ENCODE measurements at regions not wholly inside any gene's neighbourhood (a gene's known extent, or its start where the extent isn't known, plus 50 kb on each side); places are given as distances from the start of the nearest gene placed in this dataset.
"Not testable (repeated sequence)": the region's sequence is repeated elsewhere in the genome, so short reads cannot be mapped to it uniquely, and the experiment has no call there.

- no peak for DNase-seq
Observed at GRCh38 chr10:23493711-23494110, 54.8 kb downstream of the OTUD1 start.

- no peak for DNase-seq
Observed at GRCh38 chr10:23496727-23497126, 57.9 kb downstream of the OTUD1 start.

- no peak for DNase-seq
Observed at GRCh38 chr10:23499372-23500132, 60.7 kb downstream of the OTUD1 start.

- DNase-seq = no peak
Observed at GRCh38 chr10:23505797-23506465, 67.1 kb downstream of the OTUD1 start.

GRCh38 chr10:23512355-23513058, 73.6 kb downstream of the OTUD1 start:
- no peak for DNase-seq

GRCh38 chr10:23513621-23514020, 74.7 kb downstream of the OTUD1 start:
- DNase-seq = not testable (repeated sequence)

- DNase-seq = no peak
Observed at GRCh38 chr10:23514321-23514720, 75.4 kb downstream of the OTUD1 start.

- no peak for DNase-seq
Observed at GRCh38 chr10:23516530-23516929, 77.7 kb downstream of the OTUD1 start.

GRCh38 chr10:23517155-23517554, 78.3 kb downstream of the OTUD1 start:
- no peak for DNase-seq

- no peak for DNase-seq
Observed at GRCh38 chr10:23521735-23522134, 82.9 kb downstream of the OTUD1 start.

GRCh38 chr10:23522345-23522744, 83.5 kb downstream of the OTUD1 start:
- no peak for DNase-seq

- DNase-seq = no peak
Observed at GRCh38 chr10:23523251-23523650, 84.4 kb downstream of the OTUD1 start.

- DNase-seq = no peak
Observed at GRCh38 chr10:23525406-23525805, 86.5 kb downstream of the OTUD1 start.

- no peak for DNase-seq
Observed at GRCh38 chr10:23528419-23528818, 89.5 kb downstream of the OTUD1 start.

GRCh38 chr10:23529625-23530024, 90.8 kb downstream of the OTUD1 start:
- DNase-seq = peak; percentile 18

- no peak for DNase-seq
Observed at GRCh38 chr10:23530079-23530478, 91.2 kb downstream of the OTUD1 start.

GRCh38 chr10:23533212-23533611, 94.3 kb downstream of the OTUD1 start:
- DNase-seq = no peak

GRCh38 chr10:23534326-23534725, 95.5 kb downstream of the OTUD1 start:
- DNase-seq = no peak

GRCh38 chr10:23534761-23535160, 95.9 kb downstream of the OTUD1 start:
- DNase-seq = no peak

GRCh38 chr10:23535381-23535780, 96.5 kb downstream of the OTUD1 start:
- DNase-seq = no peak

- DNase-seq = no peak
Observed at GRCh38 chr10:23538968-23539367, 100.1 kb downstream of the OTUD1 start.

- peak; percentile 18 for DNase-seq
Observed at GRCh38 chr10:23540401-23541030, 101.6 kb downstream of the OTUD1 start.

Data from right kidney (tissue), 1 donor.